ENCODE measurements at regions not wholly inside any gene's neighbourhood (a gene's known extent, or its start where the extent isn't known, plus 50 kb on each side); places are given as distances from the start of the nearest gene placed in this dataset.
A peak's percentile ranks its signal among the peaks of the same experiment; 100 is the strongest.

GRCh38 chr20:59493926-59494325 is 110.4 kb upstream of the PHACTR3 start:
- no peak for DNase-seq (ENCODE audit: low read depth in 2 of 2)

GRCh38 chr20:59495166-59495565 is 109.2 kb upstream of the PHACTR3 start:
- no peak for DNase-seq (ENCODE audit: low read depth in 2 of 2)

GRCh38 chr20:59495894-59496510 is 108.3 kb upstream of the PHACTR3 start:
- peak; percentile 31 to 53 for DNase-seq (ENCODE audit: low read depth in 2 of 2)

GRCh38 chr20:59498291-59498690 is 106.0 kb upstream of the PHACTR3 start:
- no peak for DNase-seq (ENCODE audit: low read depth in 2 of 2)

GRCh38 chr20:59499863-59500262 is 104.5 kb upstream of the PHACTR3 start:
- no peak for DNase-seq (ENCODE audit: low read depth in 2 of 2)

GRCh38 chr20:59508729-59509128 is 95.6 kb upstream of the PHACTR3 start:
- no peak for DNase-seq (ENCODE audit: low read depth in 2 of 2)

- DNase-seq (ENCODE audit: low read depth in 2 of 2): no peak
These were observed 91.7 kb upstream of the PHACTR3 start for GRCh38 chr20:59512651-59513050.

GRCh38 chr20:59514554-59514953 is 89.8 kb upstream of the PHACTR3 start:
- no peak for DNase-seq (ENCODE audit: low read depth in 2 of 2)

- no peak for DNase-seq (ENCODE audit: low read depth in 2 of 2)
These were observed 89.1 kb upstream of the PHACTR3 start for GRCh38 chr20:59515013-59515905.

GRCh38 chr20:59515906-59516209 is 88.5 kb upstream of the PHACTR3 start:
- DNase-seq (ENCODE audit: low read depth in 2 of 2): no peak

GRCh38 chr20:59518881-59519706 is 85.2 kb upstream of the PHACTR3 start:
- DNase-seq (ENCODE audit: low read depth in 2 of 2): no peak

- DNase-seq (ENCODE audit: low read depth in 2 of 2): no peak
These were observed 84.7 kb upstream of the PHACTR3 start for GRCh38 chr20:59519707-59520014.

- no peak for DNase-seq (ENCODE audit: low read depth in 2 of 2)
These were observed 83.5 kb upstream of the PHACTR3 start for GRCh38 chr20:59520814-59521213.

GRCh38 chr20:59525500-59526241 is 78.7 kb upstream of the PHACTR3 start:
- no peak for DNase-seq (ENCODE audit: low read depth in 2 of 2)

- DNase-seq (ENCODE audit: low read depth in 2 of 2): no peak
These were observed 77.8 kb upstream of the PHACTR3 start for GRCh38 chr20:59526242-59527225.

- DNase-seq (ENCODE audit: low read depth in 2 of 2): no peak
These were observed 73.6 kb upstream of the PHACTR3 start for GRCh38 chr20:59530782-59531181.

- DNase-seq (ENCODE audit: low read depth in 2 of 2): no peak
These were observed 66.3 kb upstream of the PHACTR3 start for GRCh38 chr20:59537991-59538390.

- no peak for DNase-seq (ENCODE audit: low read depth in 2 of 2)
These were observed 56.7 kb upstream of the PHACTR3 start for GRCh38 chr20:59547596-59547995.

All from stimulated activated CD4-positive, alpha-beta T cell treated with anti-CD3 and anti-CD28 coated beads, Interleukin-1b, Interleukin-23, amount 100 ng/mL, for 1 hour (primary cell).